ENCODE measurements at regions not wholly inside any gene's neighbourhood (a gene's known extent, or its start where the extent isn't known, plus 50 kb on each side); places are given as distances from the start of the nearest gene placed in this dataset.
"Not testable (repeated sequence)": the region's sequence is repeated elsewhere in the genome, so short reads cannot be mapped to it uniquely, and the experiment has no call there.

DNA sequence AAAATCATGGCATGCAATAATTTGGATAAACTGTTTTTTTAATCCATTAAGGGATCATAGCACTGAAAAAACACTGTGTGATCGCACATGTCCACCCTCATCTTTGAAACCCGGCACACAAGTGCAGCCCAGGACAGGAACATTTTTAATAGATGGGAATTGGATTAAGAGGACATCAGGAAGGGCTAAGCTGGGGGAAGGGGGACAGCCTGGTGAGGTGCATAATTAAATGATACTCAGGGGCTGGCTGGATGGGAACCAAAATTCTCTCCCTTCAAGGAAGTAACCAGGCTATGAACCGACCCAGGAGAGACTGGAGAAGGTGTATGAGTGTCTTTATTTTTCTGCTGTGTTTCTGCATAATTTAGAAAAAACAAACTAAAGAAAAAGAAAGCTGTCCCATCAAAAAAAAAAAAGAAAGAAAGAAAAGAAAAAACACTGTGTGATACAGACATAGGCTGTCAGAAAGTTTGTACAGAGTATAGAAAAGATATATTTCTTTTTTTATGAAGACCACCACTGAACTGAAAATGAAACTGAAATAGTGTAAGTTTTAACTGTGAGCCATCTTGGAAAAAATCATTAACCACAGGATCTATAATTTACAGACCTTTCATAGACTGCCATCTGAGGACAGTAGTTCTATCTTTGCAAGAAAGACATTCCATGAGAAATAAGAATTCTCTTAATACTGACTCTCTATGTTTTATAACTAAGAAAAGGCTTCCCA lies 75.1 kb upstream of the SLC38A4 start:
- no peak overlapping the region for H3K4me3 Mint-ChIP-seq (ENCODE audit: low read depth, unreplicated experiment)
- no peak for DNase-seq
- TF ChIP-seq, protein P1, sequence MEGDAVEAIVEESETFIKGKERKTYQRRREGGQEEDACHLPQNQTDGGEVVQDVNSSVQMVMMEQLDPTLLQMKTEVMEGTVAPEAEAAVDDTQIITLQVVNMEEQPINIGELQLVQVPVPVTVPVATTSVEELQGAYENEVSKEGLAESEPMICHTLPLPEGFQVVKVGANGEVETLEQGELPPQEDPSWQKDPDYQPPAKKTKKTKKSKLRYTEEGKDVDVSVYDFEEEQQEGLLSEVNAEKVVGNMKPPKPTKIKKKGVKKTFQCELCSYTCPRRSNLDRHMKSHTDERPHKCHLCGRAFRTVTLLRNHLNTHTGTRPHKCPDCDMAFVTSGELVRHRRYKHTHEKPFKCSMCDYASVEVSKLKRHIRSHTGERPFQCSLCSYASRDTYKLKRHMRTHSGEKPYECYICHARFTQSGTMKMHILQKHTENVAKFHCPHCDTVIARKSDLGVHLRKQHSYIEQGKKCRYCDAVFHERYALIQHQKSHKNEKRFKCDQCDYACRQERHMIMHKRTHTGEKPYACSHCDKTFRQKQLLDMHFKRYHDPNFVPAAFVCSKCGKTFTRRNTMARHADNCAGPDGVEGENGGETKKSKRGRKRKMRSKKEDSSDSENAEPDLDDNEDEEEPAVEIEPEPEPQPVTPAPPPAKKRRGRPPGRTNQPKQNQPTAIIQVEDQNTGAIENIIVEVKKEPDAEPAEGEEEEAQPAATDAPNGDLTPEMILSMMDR (IDR thresholded peaks at IDR 0.05; ENCODE audit: unreplicated experiment) = no peak
- intact Hi-C loops (cut with micrococcal nuclease; ENCODE audit: unreplicated experiment) = no loop called here
- no peaks in the 10 kb centered on the region for H3K36me3 Mint-ChIP-seq (ENCODE audit: insufficient read depth, unreplicated experiment)
- no peaks in the 10 kb centered on the region for H3K9me3 Mint-ChIP-seq (ENCODE audit: low read depth, unreplicated experiment)
- no peaks in the 10 kb centered on the region for H3K4me1 Mint-ChIP-seq (ENCODE audit: low read depth, unreplicated experiment)
- CTCF ChIA-PET = interaction anchor here (0.6 kb wide), 1 partner anchor 687 kb away, joined by 4 read pairs; no protein-coding TSS in a partner anchor
- H3K27me3 Mint-ChIP-seq (ENCODE audit: unreplicated experiment) = no peaks in the 10 kb centered on the region
- H3K27ac Mint-ChIP-seq (ENCODE audit: unreplicated experiment) = no peak overlapping the region
- BruUV-seq (replicated peaks) = no TSS peak

DNA sequence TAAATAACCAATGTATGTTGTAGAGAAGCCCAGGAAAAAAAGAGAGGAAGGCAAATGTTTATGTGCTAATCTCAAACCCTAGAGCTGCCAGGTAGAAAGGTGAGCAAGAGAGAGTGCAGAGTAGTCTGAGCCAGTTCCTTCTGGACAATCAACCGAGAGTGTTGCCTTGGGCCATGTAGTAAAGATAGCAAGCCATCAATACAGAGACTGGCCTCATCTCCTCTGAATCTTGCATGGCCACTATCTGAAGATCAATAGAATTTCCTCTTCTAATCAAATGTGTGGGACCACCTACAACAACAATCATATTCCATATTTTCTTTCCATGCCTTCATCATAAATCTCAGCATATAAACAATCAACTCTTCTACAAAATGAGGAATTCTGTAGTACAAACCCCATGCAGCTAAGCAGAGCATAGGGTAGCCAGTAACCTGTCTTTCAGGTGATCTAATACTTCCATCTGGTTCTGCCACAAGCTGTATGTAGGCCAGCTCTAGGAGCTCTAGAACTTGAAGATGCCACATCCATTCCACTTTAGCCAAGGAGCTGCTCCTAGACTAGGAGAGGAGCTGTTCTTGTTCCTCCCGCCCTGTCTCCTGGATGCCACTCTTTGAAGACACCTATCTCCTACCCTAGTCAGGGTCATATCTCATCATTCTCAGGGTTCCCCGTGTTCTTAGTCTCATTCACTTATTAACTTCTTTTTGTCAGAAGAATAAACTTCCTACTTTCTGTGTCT lies 75.8 kb upstream of the SLC38A4 start:
- CTCF ChIA-PET = interaction anchor here (0.6 kb wide), 1 partner anchor 686 kb away, joined by 4 read pairs; no protein-coding TSS in a partner anchor

GRCh38 chr12:46903058-46903457 lies 77.3 kb upstream of the SLC38A4 start:
- TF ChIP-seq, protein P1 (IDR thresholded peaks at IDR 0.05; ENCODE audit: unreplicated experiment) = no peak
- intact Hi-C loops (cut with micrococcal nuclease; ENCODE audit: unreplicated experiment) = no loop called here
- Mint-ChIP-seq H3K4me3 (ENCODE audit: low read depth, unreplicated experiment) (no peak overlapping the region), H3K27ac (ENCODE audit: unreplicated experiment) (no peak overlapping the region), H3K9me3 (ENCODE audit: low read depth, unreplicated experiment) (no peaks in the 10 kb centered on the region), H3K27me3 (ENCODE audit: unreplicated experiment) (no peaks in the 10 kb centered on the region), H3K4me1 (ENCODE audit: low read depth, unreplicated experiment) (no peaks in the 10 kb centered on the region), H3K36me3 (ENCODE audit: insufficient read depth, unreplicated experiment) (no peaks in the 10 kb centered on the region)
- no peak for DNase-seq
- no TSS peak for BruUV-seq (replicated peaks)
- CTCF ChIA-PET = no interaction called here

More for the DNA sequence above, 75.8 kb upstream of the SLC38A4 start:
- Mint-ChIP-seq H3K27me3 (ENCODE audit: unreplicated experiment) (no peaks in the 10 kb centered on the region), H3K9me3 (ENCODE audit: low read depth, unreplicated experiment) (no peaks in the 10 kb centered on the region), H3K4me3 (ENCODE audit: low read depth, unreplicated experiment) (no peak overlapping the region), H3K4me1 (ENCODE audit: low read depth, unreplicated experiment) (no peaks in the 10 kb centered on the region), H3K36me3 (ENCODE audit: insufficient read depth, unreplicated experiment) (no peaks in the 10 kb centered on the region), H3K27ac (ENCODE audit: unreplicated experiment) (no peak overlapping the region)
- BruUV-seq (replicated peaks) = no TSS peak
- intact Hi-C loops (cut with micrococcal nuclease; ENCODE audit: unreplicated experiment) = no loop called here
- TF ChIP-seq, protein P1 (IDR thresholded peaks at IDR 0.05; ENCODE audit: unreplicated experiment) = no peak
- DNase-seq = no peak

DNA sequence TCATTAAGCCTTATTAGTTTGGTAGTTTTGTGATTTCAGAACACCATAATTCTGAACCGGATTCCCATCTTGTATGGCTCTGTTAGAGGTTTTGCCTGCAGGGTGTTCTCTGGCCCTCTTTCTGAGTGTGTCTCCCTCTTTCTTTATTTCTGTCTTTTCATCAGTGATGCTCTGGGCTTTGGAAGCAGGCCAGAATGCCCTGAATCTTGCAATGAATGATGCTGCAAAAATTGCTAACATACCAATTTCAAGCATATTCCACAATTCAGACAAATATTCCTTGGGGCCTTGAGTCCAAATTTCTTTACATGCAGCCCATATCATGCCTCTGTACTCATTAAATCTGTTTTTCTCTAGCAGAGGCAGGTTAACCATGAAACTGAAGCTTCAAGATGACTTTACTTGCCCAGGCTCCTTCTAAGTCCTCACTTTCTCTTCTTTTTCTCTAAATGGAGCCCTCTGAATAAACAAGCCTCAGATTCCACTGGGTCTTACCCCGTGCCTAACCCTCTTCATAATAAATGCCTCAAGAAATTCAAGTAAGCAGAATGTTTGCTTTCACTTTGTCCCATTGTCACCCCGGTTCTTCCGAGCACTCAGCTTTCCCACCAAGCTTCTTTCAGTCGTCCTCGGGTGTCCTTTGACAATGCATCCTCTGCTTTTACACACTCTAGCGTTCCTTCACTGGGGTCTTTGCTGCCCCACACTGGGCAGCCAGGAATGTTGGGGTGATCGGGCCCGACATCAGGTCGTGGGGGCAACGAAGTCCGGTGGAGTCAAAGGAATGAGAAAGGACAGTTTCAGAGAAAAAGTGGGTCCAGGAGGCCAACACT lies 78.8 kb upstream of the SLC38A4 start:
- no peaks in the 10 kb centered on the region for H3K27me3 Mint-ChIP-seq (ENCODE audit: unreplicated experiment)
- H3K9me3 Mint-ChIP-seq (ENCODE audit: low read depth, unreplicated experiment) = no peaks in the 10 kb centered on the region
- no peaks in the 10 kb centered on the region for H3K4me1 Mint-ChIP-seq (ENCODE audit: low read depth, unreplicated experiment)
- H3K27ac Mint-ChIP-seq (ENCODE audit: unreplicated experiment) = no peak overlapping the region
- TF ChIP-seq, protein P1 (IDR thresholded peaks at IDR 0.05; ENCODE audit: unreplicated experiment) = no peak
- CTCF ChIA-PET = no interaction called here
- no peaks in the 10 kb centered on the region for H3K36me3 Mint-ChIP-seq (ENCODE audit: insufficient read depth, unreplicated experiment)
- BruUV-seq (replicated peaks) = no TSS peak
- H3K4me3 Mint-ChIP-seq (ENCODE audit: low read depth, unreplicated experiment) = no peak overlapping the region
- intact Hi-C loops (cut with micrococcal nuclease; ENCODE audit: unreplicated experiment) = no loop called here
- DNase-seq = no peak

DNA sequence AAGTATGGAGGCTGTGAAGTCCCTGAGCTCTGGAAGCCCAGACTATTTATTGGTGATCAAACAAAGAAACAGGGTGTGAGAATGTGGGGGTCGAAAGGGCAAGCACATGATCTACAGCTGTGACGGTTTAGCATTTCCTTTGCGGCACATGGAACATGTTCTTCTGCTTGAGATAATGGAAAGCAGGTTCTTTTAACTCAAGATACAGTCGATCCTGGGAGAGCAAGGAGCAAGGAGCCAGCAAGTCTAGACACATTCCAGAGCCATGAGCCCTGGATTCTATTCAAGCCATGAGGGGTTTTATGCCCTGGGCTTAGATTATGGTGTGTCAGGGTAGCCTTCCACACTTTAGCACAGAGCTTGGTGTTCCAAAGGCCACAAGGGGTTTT lies 79.4 kb upstream of the SLC38A4 start:
- not testable (repeated sequence) for H3K27ac Mint-ChIP-seq (ENCODE audit: unreplicated experiment)

More for the DNA sequence above, 79.4 kb upstream of the SLC38A4 start:
- H3K9me3 Mint-ChIP-seq (ENCODE audit: low read depth, unreplicated experiment); H3K4me1 Mint-ChIP-seq (ENCODE audit: low read depth, unreplicated experiment); CTCF ChIA-PET; BruUV-seq (replicated peaks); DNase-seq; H3K27me3 Mint-ChIP-seq (ENCODE audit: unreplicated experiment); H3K4me3 Mint-ChIP-seq (ENCODE audit: low read depth, unreplicated experiment); intact Hi-C loops (cut with micrococcal nuclease; ENCODE audit: unreplicated experiment); H3K36me3 Mint-ChIP-seq (ENCODE audit: insufficient read depth, unreplicated experiment): not testable (repeated sequence)
